ENCODE measurements at regions not wholly inside any gene's neighbourhood (a gene's known extent, or its start where the extent isn't known, plus 50 kb on each side); places are given as distances from the start of the nearest gene placed in this dataset.

GRCh38 chr9:26477963-26478362, 414.6 kb downstream of the CAAP1 start:
- H3K9ac ChIP-seq (ENCODE audit: low read depth, low read length, poor library complexity) = no peak overlapping the region
- H2BK12ac ChIP-seq (ENCODE audit: low read length) = no peak overlapping the region
- no peak overlapping the region for H2BK15ac ChIP-seq (ENCODE audit: low read length)
- no peak overlapping the region for H3K4me2 ChIP-seq (ENCODE audit: insufficient read depth, low read length, poor library complexity, severe bottlenecking)
- H2AFZ ChIP-seq (ENCODE audit: low read length) = no peak overlapping the region
- no peak overlapping the region for H3K14ac ChIP-seq (ENCODE audit: low read length)
- H3K4me1 ChIP-seq (ENCODE audit: control insufficient read depth in 2 of 2, insufficient read depth in 1 of 2, low read depth in 1 of 2, low read length in 2 of 2) = no peaks in the 10 kb centered on the region
- H3K27me3 ChIP-seq (ENCODE audit: control insufficient read depth in 3 of 3, insufficient read depth in 3 of 3, low read depth in 1 of 3, low read length in 3 of 3) = no peaks in the 10 kb centered on the region
- H2BK120ac ChIP-seq (ENCODE audit: low read depth, low read length) = no peak overlapping the region
- no peaks in the 10 kb centered on the region for H3K9me3 ChIP-seq (replicated peaks in 1 of 2; ENCODE audit: control insufficient read depth in 2 of 2, insufficient read depth in 1 of 2, low read depth in 1 of 2, low read length in 2 of 2)
- H4K8ac ChIP-seq (ENCODE audit: low read depth, low read length) = no peak overlapping the region
- no peak for DNase-seq (ENCODE audit: low spot score)
- no peak overlapping the region for H3K4me3 ChIP-seq (ENCODE audit: low read length in 2 of 2)
- H2BK5ac ChIP-seq (ENCODE audit: low read length) = no peak overlapping the region
- H2AK5ac ChIP-seq (ENCODE audit: low read depth, low read length) = no peak overlapping the region
- no peak overlapping the region for H3K4ac ChIP-seq (ENCODE audit: low read length)
- H3K23ac ChIP-seq (ENCODE audit: low read depth, low read length, poor library complexity) = no peak overlapping the region
- H3K18ac ChIP-seq (ENCODE audit: low read length) = no peak overlapping the region
- H4K91ac ChIP-seq (ENCODE audit: low read depth, low read length, poor library complexity) = no peak overlapping the region
- no peak overlapping the region for H3K27ac ChIP-seq (replicated peaks; ENCODE audit: low read length)
- no peaks in the 10 kb centered on the region for H3K79me1 ChIP-seq (ENCODE audit: low read depth, low read length)
- H3K36me3 ChIP-seq (replicated peaks in 1 of 2; ENCODE audit: control insufficient read depth in 2 of 2, insufficient read depth in 2 of 2, low read length in 2 of 2) = no peaks in the 10 kb centered on the region

DNA sequence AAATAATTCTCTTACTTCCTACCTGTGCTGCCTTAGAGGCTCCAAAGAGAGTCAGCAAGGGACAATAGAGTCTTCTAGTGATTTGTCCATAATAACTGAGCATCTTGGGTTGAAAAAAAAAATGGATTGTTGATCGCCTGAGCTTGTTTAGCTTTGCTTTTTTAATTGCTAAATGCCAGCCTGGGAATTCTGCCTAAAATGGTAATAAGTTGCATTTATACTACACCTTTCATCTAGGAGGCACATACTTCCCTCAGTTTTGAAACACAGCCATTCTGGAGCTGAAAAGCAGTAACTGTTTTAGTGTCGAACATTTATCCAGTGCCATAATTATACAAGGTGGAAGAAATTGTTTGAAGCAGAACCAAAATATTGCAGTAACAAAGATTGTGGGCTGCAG, 421.3 kb downstream of the CAAP1 start:
- H3K4ac ChIP-seq (ENCODE audit: low read length) = no peak overlapping the region
- H2AFZ ChIP-seq (ENCODE audit: low read length) = no peak overlapping the region
- no peak for DNase-seq (ENCODE audit: low spot score)
- H2BK120ac ChIP-seq (ENCODE audit: low read depth, low read length) = no peak overlapping the region
- H3K14ac ChIP-seq (ENCODE audit: low read length) = no peak overlapping the region
- no peak overlapping the region for H3K4me3 ChIP-seq (ENCODE audit: low read length in 2 of 2)
- no peak overlapping the region for H3K23ac ChIP-seq (ENCODE audit: low read depth, low read length, poor library complexity)
- H2BK12ac ChIP-seq (ENCODE audit: low read length) = no peak overlapping the region
- no peak overlapping the region for H2BK15ac ChIP-seq (ENCODE audit: low read length)
- H2BK5ac ChIP-seq (ENCODE audit: low read length) = no peak overlapping the region
- H3K27ac ChIP-seq (replicated peaks; ENCODE audit: low read length) = no peak overlapping the region
- H2AK5ac ChIP-seq (ENCODE audit: low read depth, low read length) = no peak overlapping the region
- H3K36me3 ChIP-seq (replicated peaks in 1 of 2; ENCODE audit: control insufficient read depth in 2 of 2, insufficient read depth in 2 of 2, low read length in 2 of 2) = no peaks in the 10 kb centered on the region
- H3K79me1 ChIP-seq (ENCODE audit: low read depth, low read length) = no peaks in the 10 kb centered on the region
- H3K27me3 ChIP-seq (ENCODE audit: control insufficient read depth in 3 of 3, insufficient read depth in 3 of 3, low read depth in 1 of 3, low read length in 3 of 3) = no peaks in the 10 kb centered on the region
- H3K9me3 ChIP-seq (replicated peaks in 1 of 2; ENCODE audit: control insufficient read depth in 2 of 2, insufficient read depth in 1 of 2, low read depth in 1 of 2, low read length in 2 of 2) = no peaks in the 10 kb centered on the region
- H3K18ac ChIP-seq (ENCODE audit: low read length) = no peak overlapping the region
- WGBS, 2 donors (ENCODE audit: extremely low coverage in 2 of 2, insufficient read length in 2 of 2, insufficient replicate concordance in 1 of 2) = no CpG with 5 or more reads among the region's 2 CpGs
- H4K8ac ChIP-seq (ENCODE audit: low read depth, low read length) = no peak overlapping the region
- no peak overlapping the region for H3K4me2 ChIP-seq (ENCODE audit: insufficient read depth, low read length, poor library complexity, severe bottlenecking)
- no peaks in the 10 kb centered on the region for H3K4me1 ChIP-seq (ENCODE audit: control insufficient read depth in 2 of 2, insufficient read depth in 1 of 2, low read depth in 1 of 2, low read length in 2 of 2)
- H3K9ac ChIP-seq (ENCODE audit: low read depth, low read length, poor library complexity) = no peak overlapping the region
- H4K91ac ChIP-seq (ENCODE audit: low read depth, low read length, poor library complexity) = no peak overlapping the region

- Histone ChIP-seq H3K79me1 (ENCODE audit: low read depth, low read length) (no peaks in the 10 kb centered on the region), H3K23ac (ENCODE audit: low read depth, low read length, poor library complexity) (no peak overlapping the region), H3K4me3 (ENCODE audit: low read length in 2 of 2) (no peak overlapping the region), H3K9me3 (replicated peaks in 1 of 2; ENCODE audit: control insufficient read depth in 2 of 2, insufficient read depth in 1 of 2, low read depth in 1 of 2, low read length in 2 of 2) (no peaks in the 10 kb centered on the region), H2AFZ (ENCODE audit: low read length) (no peak overlapping the region), H4K8ac (ENCODE audit: low read depth, low read length) (no peak overlapping the region), H3K4me2 (ENCODE audit: insufficient read depth, low read length, poor library complexity, severe bottlenecking) (no peak overlapping the region), H3K9ac (ENCODE audit: low read depth, low read length, poor library complexity) (no peak overlapping the region), H3K18ac (ENCODE audit: low read length) (no peak overlapping the region), H2BK120ac (ENCODE audit: low read depth, low read length) (no peak overlapping the region), H3K27me3 (ENCODE audit: control insufficient read depth in 3 of 3, insufficient read depth in 3 of 3, low read depth in 1 of 3, low read length in 3 of 3) (no peaks in the 10 kb centered on the region), H4K91ac (ENCODE audit: low read depth, low read length, poor library complexity) (no peak overlapping the region), H2BK15ac (ENCODE audit: low read length) (no peak overlapping the region), H3K4me1 (ENCODE audit: control insufficient read depth in 2 of 2, insufficient read depth in 1 of 2, low read depth in 1 of 2, low read length in 2 of 2) (no peaks in the 10 kb centered on the region), H3K14ac (ENCODE audit: low read length) (no peak overlapping the region), H2BK12ac (ENCODE audit: low read length) (no peak overlapping the region), H3K27ac (replicated peaks; ENCODE audit: low read length) (no peak overlapping the region), H3K36me3 (replicated peaks in 1 of 2; ENCODE audit: control insufficient read depth in 2 of 2, insufficient read depth in 2 of 2, low read length in 2 of 2) (no peaks in the 10 kb centered on the region), H3K4ac (ENCODE audit: low read length) (no peak overlapping the region), H2BK5ac (ENCODE audit: low read length) (no peak overlapping the region), H2AK5ac (ENCODE audit: low read depth, low read length) (no peak overlapping the region)
- no peak for DNase-seq (ENCODE audit: low spot score)
- no CpG with 5 or more reads among the region's 2 CpGs for WGBS, 2 donors (ENCODE audit: extremely low coverage in 2 of 2, insufficient read length in 2 of 2, insufficient replicate concordance in 1 of 2)
Measured at GRCh38 chr9:26470284-26470683, 422.3 kb downstream of the CAAP1 start.

GRCh38 chr9:26463837-26464236, 428.8 kb downstream of the CAAP1 start:
- no peak overlapping the region for H2AK5ac ChIP-seq (ENCODE audit: low read depth, low read length)
- no peak overlapping the region for H4K91ac ChIP-seq (ENCODE audit: low read depth, low read length, poor library complexity)
- no peak overlapping the region for H2BK12ac ChIP-seq (ENCODE audit: low read length)
- no CpG with 5 or more reads among the region's 1 CpG for WGBS, 2 donors (ENCODE audit: extremely low coverage in 2 of 2, insufficient read length in 2 of 2, insufficient replicate concordance in 1 of 2)
- no peak overlapping the region for H3K27ac ChIP-seq (replicated peaks; ENCODE audit: low read length)
- no peaks in the 10 kb centered on the region for H3K79me1 ChIP-seq (ENCODE audit: low read depth, low read length)
- no peak overlapping the region for H2AFZ ChIP-seq (ENCODE audit: low read length)
- no peak overlapping the region for H2BK5ac ChIP-seq (ENCODE audit: low read length)
- H3K23ac ChIP-seq (ENCODE audit: low read depth, low read length, poor library complexity) = no peak overlapping the region
- H3K9ac ChIP-seq (ENCODE audit: low read depth, low read length, poor library complexity) = no peak overlapping the region
- H3K27me3 ChIP-seq (ENCODE audit: control insufficient read depth in 3 of 3, insufficient read depth in 3 of 3, low read depth in 1 of 3, low read length in 3 of 3) = no peaks in the 10 kb centered on the region
- H3K14ac ChIP-seq (ENCODE audit: low read length) = no peak overlapping the region
- no peak overlapping the region for H2BK15ac ChIP-seq (ENCODE audit: low read length)
- no peak overlapping the region for H4K8ac ChIP-seq (ENCODE audit: low read depth, low read length)
- H3K4me3 ChIP-seq (ENCODE audit: low read length in 2 of 2) = no peak overlapping the region
- no peak overlapping the region for H3K4me2 ChIP-seq (ENCODE audit: insufficient read depth, low read length, poor library complexity, severe bottlenecking)
- no peak overlapping the region for H2BK120ac ChIP-seq (ENCODE audit: low read depth, low read length)
- no peaks in the 10 kb centered on the region for H3K36me3 ChIP-seq (replicated peaks in 1 of 2; ENCODE audit: control insufficient read depth in 2 of 2, insufficient read depth in 2 of 2, low read length in 2 of 2)
- H3K9me3 ChIP-seq (replicated peaks in 1 of 2; ENCODE audit: control insufficient read depth in 2 of 2, insufficient read depth in 1 of 2, low read depth in 1 of 2, low read length in 2 of 2) = no peaks in the 10 kb centered on the region
- H3K4me1 ChIP-seq (ENCODE audit: control insufficient read depth in 2 of 2, insufficient read depth in 1 of 2, low read depth in 1 of 2, low read length in 2 of 2) = peaks cover 0 to 4% of the 10 kb centered on the region in 2 donors
- no peak overlapping the region for H3K18ac ChIP-seq (ENCODE audit: low read length)
- no peak overlapping the region for H3K4ac ChIP-seq (ENCODE audit: low read length)
- DNase-seq (ENCODE audit: low spot score) = no peak

Measured in neuronal stem cell (in vitro differentiated cells).